ENCODE measurements at regions not wholly inside any gene's neighbourhood (a gene's known extent, or its start where the extent isn't known, plus 50 kb on each side); places are given as distances from the start of the nearest gene placed in this dataset.

GRCh38 chr12:125440399-125440798, 375.2 kb downstream of the AACS start:
- DNase-seq = no peak

- DNase-seq = no peak
Measured at GRCh38 chr12:125443341-125443740, 378.1 kb downstream of the AACS start.

GRCh38 chr12:125451408-125451807, 386.2 kb downstream of the AACS start:
- DNase-seq = no peak

GRCh38 chr12:125453751-125454150, 388.5 kb downstream of the AACS start:
- DNase-seq = no peak

GRCh38 chr12:125454291-125454690, 389.1 kb downstream of the AACS start:
- DNase-seq = no peak

GRCh38 chr12:125454786-125455480, 389.7 kb downstream of the AACS start:
- DNase-seq = no peak

GRCh38 chr12:125455556-125455955, 390.3 kb downstream of the AACS start:
- DNase-seq = no peak

- DNase-seq = no peak
Measured at GRCh38 chr12:125458552-125459268, 393.5 kb downstream of the AACS start.

- DNase-seq = no peak
Measured at GRCh38 chr12:125461831-125462230, 396.6 kb downstream of the AACS start.

- no peak for DNase-seq
Measured at GRCh38 chr12:125463386-125463785, 398.2 kb downstream of the AACS start.

GRCh38 chr12:125467363-125467762, 402.1 kb downstream of the AACS start:
- no peak for DNase-seq

- DNase-seq = no peak
Measured at GRCh38 chr12:125469683-125470082, 404.4 kb downstream of the AACS start.

- DNase-seq = no peak
Measured at GRCh38 chr12:125470838-125471783, 405.9 kb downstream of the AACS start.

- no peak for DNase-seq
Measured at GRCh38 chr12:125473501-125473900, 408.3 kb downstream of the AACS start.

GRCh38 chr12:125487336-125487735, 422.1 kb downstream of the AACS start:
- DNase-seq = no peak

GRCh38 chr12:125491553-125491952, 426.3 kb downstream of the AACS start:
- no peak for DNase-seq

- DNase-seq = no peak
Measured at GRCh38 chr12:125492354-125493270, 427.4 kb downstream of the AACS start.

GRCh38 chr12:125493704-125494308, 428.6 kb downstream of the AACS start:
- no peak for DNase-seq

- no peak for DNase-seq
Measured at GRCh38 chr12:125503128-125503527, 437.9 kb downstream of the AACS start.

- DNase-seq = no peak
Measured at GRCh38 chr12:125509195-125509594, 444.0 kb downstream of the AACS start.

- DNase-seq = no peak
Measured at GRCh38 chr12:125512541-125513298, 447.5 kb downstream of the AACS start.
